ENCODE measurements at regions not wholly inside any gene's neighbourhood (a gene's known extent, or its start where the extent isn't known, plus 50 kb on each side); places are given as distances from the start of the nearest gene placed in this dataset.

GRCh38 chr4:122300776-122301175 lies 78.0 kb upstream of the ADAD1 start:
- DNase-seq (ENCODE audit: low read depth in 4 of 4, low spot score in 3 of 4) = no peak

- no peak for DNase-seq (ENCODE audit: low read depth in 4 of 4, low spot score in 3 of 4)
Measured at GRCh38 chr4:122305853-122306252, 73.0 kb upstream of the ADAD1 start.

GRCh38 chr4:122309988-122310626 lies 68.7 kb upstream of the ADAD1 start:
- DNase-seq (ENCODE audit: low read depth in 4 of 4, low spot score in 3 of 4) = peak in 1 of 4 donors; percentile 2

- no peak for DNase-seq (ENCODE audit: low read depth in 4 of 4, low spot score in 3 of 4)
Measured at GRCh38 chr4:122313006-122313646, 65.7 kb upstream of the ADAD1 start.

GRCh38 chr4:122326908-122327307 lies 51.9 kb upstream of the ADAD1 start:
- no peak for DNase-seq (ENCODE audit: low read depth in 4 of 4, low spot score in 3 of 4)

- no peak for DNase-seq (ENCODE audit: low read depth in 4 of 4, low spot score in 3 of 4)
Measured at GRCh38 chr4:122328893-122329292, 49.9 kb upstream of the ADAD1 start.
